ENCODE measurements at regions not wholly inside any gene's neighbourhood (a gene's known extent, or its start where the extent isn't known, plus 50 kb on each side); places are given as distances from the start of the nearest gene placed in this dataset.
"Not testable (repeated sequence)": the region's sequence is repeated elsewhere in the genome, so short reads cannot be mapped to it uniquely, and the experiment has no call there.

DNA sequence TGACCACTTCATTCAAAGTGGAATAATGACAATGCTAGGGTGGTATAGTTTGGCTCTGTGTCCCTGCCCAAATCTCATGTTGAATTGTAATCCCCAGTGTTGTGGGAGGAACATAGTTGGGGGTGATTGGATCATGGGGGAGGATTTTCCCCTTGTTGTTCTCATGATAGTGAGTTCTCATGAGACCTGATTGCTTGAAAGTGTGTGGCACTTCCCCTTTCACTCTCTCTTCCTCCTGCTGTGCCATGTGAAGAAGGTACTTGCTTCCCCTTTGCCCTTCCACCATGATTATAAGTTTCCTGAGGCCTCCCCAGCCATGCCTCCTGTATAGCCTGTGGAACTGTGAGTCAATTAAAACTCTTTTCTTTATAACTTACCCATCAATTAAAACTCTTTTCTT, 348.3 kb upstream of the CD180 start:
- not testable (repeated sequence) for H3K27me3 ChIP-seq (ENCODE audit: control insufficient read depth, insufficient read depth, low read length); ATAC-seq (ENCODE audit: low read depth in 2 of 2); H3K4me3 Mint-ChIP-seq; DNase-seq; H3K36me3 Mint-ChIP-seq; H3K9me3 Mint-ChIP-seq; H3K36me3 ChIP-seq (ENCODE audit: control insufficient read depth, insufficient read depth, low read length); H3K27me3 Mint-ChIP-seq; H3K4me1 ChIP-seq (ENCODE audit: control insufficient read depth, insufficient read depth, low read length, poor library complexity, severe bottlenecking); H3K27ac Mint-ChIP-seq; H3K27ac ChIP-seq (ENCODE audit: insufficient read depth, low read length, poor library complexity, severe bottlenecking); H3K4me3 ChIP-seq (ENCODE audit: low read depth, low read length); H3K9me3 ChIP-seq (ENCODE audit: control insufficient read depth in 2 of 2, low read length in 2 of 2)
- H3K4me1 Mint-ChIP-seq: peaks cover 0 to 11% (median 4%) of the 10 kb centered on the region in 4 donors

DNA sequence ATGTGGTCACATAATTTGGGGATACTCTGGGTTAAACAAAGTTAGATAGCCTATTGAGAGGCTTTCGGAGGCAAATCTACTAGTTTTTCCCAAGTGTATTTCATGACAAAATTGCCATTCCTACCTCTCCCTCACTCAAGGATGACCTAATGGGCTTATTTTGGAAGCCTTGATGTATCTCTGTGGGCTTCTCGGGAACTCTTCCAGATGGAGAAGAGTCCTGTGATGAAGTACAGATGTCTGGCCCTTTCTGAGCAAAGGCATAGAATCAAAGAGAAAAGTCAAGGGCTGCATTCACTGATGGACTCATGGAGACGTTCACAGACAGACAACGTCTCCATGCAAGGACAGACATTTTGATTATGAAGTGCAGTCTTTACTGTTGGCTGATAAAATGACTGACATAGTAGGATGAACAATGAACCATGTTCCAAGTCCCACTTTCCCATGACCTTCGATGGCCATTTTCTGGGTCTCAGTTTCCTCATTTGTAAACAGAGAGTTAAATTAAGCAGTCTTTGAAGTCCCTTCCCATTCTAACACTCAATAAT, 347.2 kb upstream of the CD180 start:
- peaks cover 0 to 1% (median 0%) of the 10 kb centered on the region in 7 donors for H3K9me3 Mint-ChIP-seq
- H3K36me3 Mint-ChIP-seq: no peaks in the 10 kb centered on the region

DNA sequence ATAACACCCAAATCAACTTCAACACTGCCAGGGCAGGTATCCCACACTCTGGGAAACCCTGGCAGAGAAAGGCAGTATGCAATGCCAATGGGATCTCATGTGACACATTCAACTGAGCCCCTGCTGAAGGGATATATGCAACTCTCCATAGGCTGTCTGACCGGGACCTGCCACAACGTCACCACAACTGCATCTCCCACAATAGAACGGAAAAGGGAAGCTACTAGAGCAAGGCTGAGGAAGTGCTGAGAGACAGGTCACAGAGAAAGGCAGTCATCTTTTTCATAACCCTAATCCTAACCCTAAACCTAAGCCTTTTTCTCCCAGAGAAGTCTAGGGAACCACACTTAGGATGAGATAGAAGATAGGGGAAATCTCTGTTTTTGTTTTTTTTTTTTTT, 345.9 kb upstream of the CD180 start:
- Mint-ChIP-seq H3K36me3 (no peaks in the 10 kb centered on the region), H3K9me3 (peaks cover 0 to 1% (median 0%) of the 10 kb centered on the region in 7 donors), H3K4me1 (peaks cover 0 to 3% (median 0%) of the 10 kb centered on the region in 4 donors), H3K27me3 (no peaks in the 10 kb centered on the region), H3K4me3 (no peak overlapping the region), H3K27ac (no peak overlapping the region)
- Histone ChIP-seq H3K4me1 (ENCODE audit: control insufficient read depth, insufficient read depth, low read length, poor library complexity, severe bottlenecking) (no peaks in the 10 kb centered on the region), H3K27ac (ENCODE audit: insufficient read depth, low read length, poor library complexity, severe bottlenecking) (no peak overlapping the region), H3K36me3 (ENCODE audit: control insufficient read depth, insufficient read depth, low read length) (no peaks in the 10 kb centered on the region), H3K4me3 (ENCODE audit: low read depth, low read length) (no peak overlapping the region), H3K27me3 (ENCODE audit: control insufficient read depth, insufficient read depth, low read length) (no peaks in the 10 kb centered on the region), H3K9me3 (ENCODE audit: control insufficient read depth in 2 of 2, low read length in 2 of 2) (no peaks in the 10 kb centered on the region)
- ATAC-seq (ENCODE audit: low read depth in 2 of 2): no peak
- DNase-seq: no peak

More for the DNA sequence above, 347.2 kb upstream of the CD180 start:
- peaks cover 0 to 11% (median 4%) of the 10 kb centered on the region in 4 donors for H3K4me1 Mint-ChIP-seq
- Histone ChIP-seq H3K27ac (ENCODE audit: insufficient read depth, low read length, poor library complexity, severe bottlenecking) (no peak overlapping the region), H3K4me3 (ENCODE audit: low read depth, low read length) (no peak overlapping the region), H3K9me3 (ENCODE audit: control insufficient read depth in 2 of 2, low read length in 2 of 2) (no peaks in the 10 kb centered on the region), H3K4me1 (ENCODE audit: control insufficient read depth, insufficient read depth, low read length, poor library complexity, severe bottlenecking) (no peaks in the 10 kb centered on the region), H3K36me3 (ENCODE audit: control insufficient read depth, insufficient read depth, low read length) (no peaks in the 10 kb centered on the region), H3K27me3 (ENCODE audit: control insufficient read depth, insufficient read depth, low read length) (no peaks in the 10 kb centered on the region)
- H3K27me3 Mint-ChIP-seq: no peaks in the 10 kb centered on the region
- H3K4me3 Mint-ChIP-seq: no peak overlapping the region
- no peak overlapping the region for H3K27ac Mint-ChIP-seq
- no peak for DNase-seq
- ATAC-seq (ENCODE audit: low read depth in 2 of 2): no peak

DNA sequence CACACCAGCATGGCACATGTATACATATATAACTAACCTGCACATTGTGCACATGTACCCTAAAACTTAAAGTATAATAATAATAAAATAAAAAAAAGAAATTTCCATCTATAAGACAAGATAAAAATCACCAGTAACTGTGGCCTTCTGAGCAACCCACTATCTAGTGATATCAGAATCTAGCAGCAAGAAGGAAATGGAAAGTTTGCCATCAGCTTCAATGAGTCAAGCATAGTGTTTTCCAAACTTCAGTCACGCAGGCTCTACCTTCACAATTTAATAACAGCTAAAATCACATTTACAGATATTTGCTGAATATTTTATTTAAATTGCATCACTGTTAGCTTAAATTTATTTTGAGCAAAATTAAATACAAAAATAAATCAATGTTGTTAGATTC, 345.3 kb upstream of the CD180 start:
- Histone ChIP-seq H3K4me1 (ENCODE audit: control insufficient read depth, insufficient read depth, low read length, poor library complexity, severe bottlenecking) (no peaks in the 10 kb centered on the region), H3K27me3 (ENCODE audit: control insufficient read depth, insufficient read depth, low read length) (no peaks in the 10 kb centered on the region), H3K36me3 (ENCODE audit: control insufficient read depth, insufficient read depth, low read length) (no peaks in the 10 kb centered on the region), H3K27ac (ENCODE audit: insufficient read depth, low read length, poor library complexity, severe bottlenecking) (no peak overlapping the region), H3K4me3 (ENCODE audit: low read depth, low read length) (no peak overlapping the region), H3K9me3 (ENCODE audit: control insufficient read depth in 2 of 2, low read length in 2 of 2) (no peaks in the 10 kb centered on the region)
- no peaks in the 10 kb centered on the region for H3K27me3 Mint-ChIP-seq
- H3K4me1 Mint-ChIP-seq: peaks cover 0 to 3% (median 1%) of the 10 kb centered on the region in 4 donors
- no peak overlapping the region for H3K27ac Mint-ChIP-seq
- H3K9me3 Mint-ChIP-seq: peaks cover 0 to 1% (median 0%) of the 10 kb centered on the region in 7 donors
- no peak overlapping the region for H3K4me3 Mint-ChIP-seq
- no peak for ATAC-seq (ENCODE audit: low read depth in 2 of 2)
- H3K36me3 Mint-ChIP-seq: no peaks in the 10 kb centered on the region
- DNase-seq: no peak

DNA sequence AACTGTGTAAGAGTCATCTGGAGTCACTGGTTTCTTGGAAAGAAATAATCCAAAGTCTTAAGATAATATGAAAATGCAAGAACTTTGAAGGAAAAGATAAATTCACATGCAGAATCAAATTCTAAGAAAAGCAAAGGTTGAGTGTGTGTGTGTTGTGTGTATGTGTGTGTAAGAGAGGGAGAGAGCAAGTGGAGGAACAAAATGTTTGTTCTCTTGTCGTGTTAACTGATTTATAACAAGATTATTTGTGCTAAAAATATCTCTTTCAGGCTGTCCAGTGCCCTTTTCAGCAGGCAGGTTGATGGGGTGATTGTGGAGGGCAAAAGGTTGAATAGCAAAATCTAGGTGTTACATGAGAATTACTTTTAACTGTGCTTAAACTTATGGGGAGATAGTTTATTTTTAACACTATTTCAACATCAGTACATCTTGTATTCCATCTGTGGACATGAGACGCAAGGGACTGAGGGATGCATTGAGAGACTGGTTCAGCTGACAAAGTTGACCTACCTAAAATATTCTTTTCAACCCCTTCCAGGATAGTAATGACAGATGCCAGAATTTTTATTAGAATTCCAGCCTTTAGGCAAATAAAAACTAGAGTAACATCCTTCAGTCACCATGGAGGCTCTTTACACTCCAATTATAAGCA, 342.4 kb upstream of the CD180 start:
- Histone ChIP-seq H3K36me3 (ENCODE audit: control insufficient read depth, insufficient read depth, low read length) (no peaks in the 10 kb centered on the region), H3K9me3 (ENCODE audit: control insufficient read depth in 2 of 2, low read length in 2 of 2) (no peaks in the 10 kb centered on the region), H3K4me3 (ENCODE audit: low read depth, low read length) (no peak overlapping the region), H3K27me3 (ENCODE audit: control insufficient read depth, insufficient read depth, low read length) (no peaks in the 10 kb centered on the region), H3K27ac (ENCODE audit: insufficient read depth, low read length, poor library complexity, severe bottlenecking) (no peak overlapping the region), H3K4me1 (ENCODE audit: control insufficient read depth, insufficient read depth, low read length, poor library complexity, severe bottlenecking) (no peaks in the 10 kb centered on the region)
- no peak overlapping the region for H3K27ac Mint-ChIP-seq
- DNase-seq (no peak), ATAC-seq (ENCODE audit: low read depth in 2 of 2) (no peak)
- H3K4me3 Mint-ChIP-seq: no peak overlapping the region
- H3K27me3 Mint-ChIP-seq: no peaks in the 10 kb centered on the region
- H3K4me1 Mint-ChIP-seq: peaks cover 0 to 3% (median 0%) of the 10 kb centered on the region in 4 donors
- no peaks in the 10 kb centered on the region for H3K36me3 Mint-ChIP-seq
- H3K9me3 Mint-ChIP-seq: peaks cover 0 to 2% (median 0%) of the 10 kb centered on the region in 7 donors

DNA sequence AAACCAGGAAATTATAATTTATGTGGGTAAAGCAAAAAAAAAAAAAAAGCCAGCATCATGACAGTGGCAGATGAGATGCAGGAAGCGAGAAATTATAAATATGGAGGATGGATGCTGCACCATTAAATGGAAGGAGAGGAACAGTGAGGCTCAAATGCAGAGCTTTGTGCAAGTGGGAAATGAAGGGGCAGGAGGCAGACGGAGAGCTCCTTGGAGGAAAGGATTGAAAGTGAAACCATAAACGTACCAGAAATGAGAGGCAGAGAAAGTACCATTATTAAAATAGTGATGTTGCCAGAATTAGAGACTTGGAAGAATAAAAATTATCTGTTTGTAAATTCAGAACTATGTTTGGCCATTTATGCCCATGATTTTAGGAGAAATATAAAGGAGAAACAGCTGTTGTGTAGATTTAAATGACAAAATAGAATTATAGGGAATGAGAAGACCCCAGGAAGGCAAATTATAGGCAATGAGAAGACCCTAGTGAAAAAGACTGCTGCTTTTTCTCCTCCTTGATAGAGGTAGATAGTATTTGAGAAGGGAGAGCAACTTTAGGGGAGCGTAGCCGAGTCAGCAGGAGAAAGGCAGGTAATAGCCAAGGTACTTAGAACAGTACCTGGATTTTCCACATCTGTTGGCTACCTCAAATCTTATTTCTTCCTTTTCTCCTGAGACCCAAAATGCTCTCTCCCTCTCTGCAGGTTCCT, 341.0 kb upstream of the CD180 start:
- Histone ChIP-seq H3K27ac (ENCODE audit: insufficient read depth, low read length, poor library complexity, severe bottlenecking) (no peak overlapping the region), H3K4me3 (ENCODE audit: low read depth, low read length) (peak overlapping the region; percentile 70), H3K27me3 (ENCODE audit: control insufficient read depth, insufficient read depth, low read length) (no peaks in the 10 kb centered on the region), H3K4me1 (ENCODE audit: control insufficient read depth, insufficient read depth, low read length, poor library complexity, severe bottlenecking) (no peaks in the 10 kb centered on the region), H3K9me3 (ENCODE audit: control insufficient read depth in 2 of 2, low read length in 2 of 2) (no peaks in the 10 kb centered on the region), H3K36me3 (ENCODE audit: control insufficient read depth, insufficient read depth, low read length) (no peaks in the 10 kb centered on the region)
- H3K36me3 Mint-ChIP-seq: no peaks in the 10 kb centered on the region
- H3K4me1 Mint-ChIP-seq: peaks cover 0 to 3% (median 0%) of the 10 kb centered on the region in 4 donors
- peak in 1 of 3 donors; percentile 24 for DNase-seq
- ATAC-seq (ENCODE audit: low read depth in 2 of 2): no peak
- H3K27ac Mint-ChIP-seq: no peak overlapping the region
- H3K4me3 Mint-ChIP-seq: no peak overlapping the region
- H3K27me3 Mint-ChIP-seq: no peaks in the 10 kb centered on the region
- peaks cover 0 to 2% (median 0%) of the 10 kb centered on the region in 7 donors for H3K9me3 Mint-ChIP-seq

DNA sequence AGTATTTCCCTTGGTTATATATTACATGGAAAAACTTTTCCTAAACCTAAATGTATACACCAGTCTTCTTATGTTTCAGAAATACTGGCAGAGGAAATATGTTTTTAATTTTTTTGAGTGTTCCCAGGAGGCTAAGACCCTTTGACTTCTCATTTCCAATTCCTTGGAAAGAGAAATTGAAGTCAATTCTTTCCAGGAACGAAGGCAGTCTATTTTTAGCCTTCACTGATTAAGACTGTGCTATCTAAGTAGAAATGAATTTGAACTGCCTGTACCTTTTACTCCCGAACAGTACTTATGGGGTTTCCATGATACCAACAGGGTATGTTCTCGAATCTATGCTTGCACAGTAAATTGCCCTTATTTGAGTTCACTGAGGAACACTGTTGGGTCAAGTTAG, 340.3 kb upstream of the CD180 start:
- Mint-ChIP-seq H3K27ac (no peak overlapping the region), H3K36me3 (no peaks in the 10 kb centered on the region), H3K27me3 (no peaks in the 10 kb centered on the region), H3K4me1 (peaks cover 0 to 3% (median 0%) of the 10 kb centered on the region in 4 donors), H3K4me3 (peak overlapping the region in 1 of 4 donors; percentile 21), H3K9me3 (peaks cover 0 to 2% (median 0%) of the 10 kb centered on the region in 7 donors)
- no peak overlapping the region for H3K27ac ChIP-seq (ENCODE audit: insufficient read depth, low read length, poor library complexity, severe bottlenecking)
- ATAC-seq (ENCODE audit: low read depth in 2 of 2) (no peak), DNase-seq (no peak)
- no peaks in the 10 kb centered on the region for H3K36me3 ChIP-seq (ENCODE audit: control insufficient read depth, insufficient read depth, low read length)
- no peaks in the 10 kb centered on the region for H3K4me1 ChIP-seq (ENCODE audit: control insufficient read depth, insufficient read depth, low read length, poor library complexity, severe bottlenecking)
- H3K27me3 ChIP-seq (ENCODE audit: control insufficient read depth, insufficient read depth, low read length): no peaks in the 10 kb centered on the region
- H3K4me3 ChIP-seq (ENCODE audit: low read depth, low read length): no peak overlapping the region
- no peaks in the 10 kb centered on the region for H3K9me3 ChIP-seq (ENCODE audit: control insufficient read depth in 2 of 2, low read length in 2 of 2)
